ENCODE measurements at regions not wholly inside any gene's neighbourhood (a gene's known extent, or its start where the extent isn't known, plus 50 kb on each side); places are given as distances from the start of the nearest gene placed in this dataset.

GRCh38 chr3:72426618-72427397 lies 421.4 kb downstream of the SHQ1 start:
- no peak for TF ChIP-seq CTCF (IDR thresholded peaks at IDR 0.05)
- no peak for TF ChIP-seq EZH2 (IDR thresholded peaks at IDR 0.05)
